ENCODE measurements at regions not wholly inside any gene's neighbourhood (a gene's known extent, or its start where the extent isn't known, plus 50 kb on each side); places are given as distances from the start of the nearest gene placed in this dataset.

GRCh38 chr17:21535686-21536375 is 156.5 kb upstream of the KCNJ18 start:
- TF ChIP-seq, protein P1, sequence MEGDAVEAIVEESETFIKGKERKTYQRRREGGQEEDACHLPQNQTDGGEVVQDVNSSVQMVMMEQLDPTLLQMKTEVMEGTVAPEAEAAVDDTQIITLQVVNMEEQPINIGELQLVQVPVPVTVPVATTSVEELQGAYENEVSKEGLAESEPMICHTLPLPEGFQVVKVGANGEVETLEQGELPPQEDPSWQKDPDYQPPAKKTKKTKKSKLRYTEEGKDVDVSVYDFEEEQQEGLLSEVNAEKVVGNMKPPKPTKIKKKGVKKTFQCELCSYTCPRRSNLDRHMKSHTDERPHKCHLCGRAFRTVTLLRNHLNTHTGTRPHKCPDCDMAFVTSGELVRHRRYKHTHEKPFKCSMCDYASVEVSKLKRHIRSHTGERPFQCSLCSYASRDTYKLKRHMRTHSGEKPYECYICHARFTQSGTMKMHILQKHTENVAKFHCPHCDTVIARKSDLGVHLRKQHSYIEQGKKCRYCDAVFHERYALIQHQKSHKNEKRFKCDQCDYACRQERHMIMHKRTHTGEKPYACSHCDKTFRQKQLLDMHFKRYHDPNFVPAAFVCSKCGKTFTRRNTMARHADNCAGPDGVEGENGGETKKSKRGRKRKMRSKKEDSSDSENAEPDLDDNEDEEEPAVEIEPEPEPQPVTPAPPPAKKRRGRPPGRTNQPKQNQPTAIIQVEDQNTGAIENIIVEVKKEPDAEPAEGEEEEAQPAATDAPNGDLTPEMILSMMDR (IDR thresholded peaks at IDR 0.05; ENCODE audit: insufficient read depth, low read length, poor library complexity, severe bottlenecking) = no peak
- no peak overlapping the region for H3K4me3 ChIP-seq (replicated peaks; ENCODE audit: low read depth, low read length)
- H3K36me3 ChIP-seq (ENCODE audit: control insufficient read depth, insufficient read depth, low read length) = no peaks in the 10 kb centered on the region
- DNase-seq (ENCODE audit: extremely low read depth, insufficient read length) = no peak
- H3K27me3 ChIP-seq (replicated peaks; ENCODE audit: control insufficient read depth, insufficient read depth, low read length) = no peaks in the 10 kb centered on the region; the same call in 1 of the 2 replicates

GRCh38 chr17:21537302-21537701 is 155.0 kb upstream of the KCNJ18 start:
- TF ChIP-seq, protein P1 (IDR thresholded peaks at IDR 0.05; ENCODE audit: insufficient read depth, low read length, poor library complexity, severe bottlenecking) = no peak
- no peaks in the 10 kb centered on the region for H3K36me3 ChIP-seq (ENCODE audit: control insufficient read depth, insufficient read depth, low read length)
- DNase-seq (ENCODE audit: extremely low read depth, insufficient read length) = no peak

GRCh38 chr17:21538615-21539014 is 153.7 kb upstream of the KCNJ18 start:
- no peak for DNase-seq (ENCODE audit: extremely low read depth, insufficient read length)
- no peaks in the 10 kb centered on the region for H3K27me3 ChIP-seq (replicated peaks; ENCODE audit: control insufficient read depth, insufficient read depth, low read length)
- H3K36me3 ChIP-seq (ENCODE audit: control insufficient read depth, insufficient read depth, low read length) = no peaks in the 10 kb centered on the region
- no peak overlapping the region for H3K4me3 ChIP-seq (replicated peaks; ENCODE audit: low read depth, low read length)
- TF ChIP-seq, protein P1 (IDR thresholded peaks at IDR 0.05; ENCODE audit: insufficient read depth, low read length, poor library complexity, severe bottlenecking) = no peak

More at GRCh38 chr17:21537302-21537701, 155.0 kb upstream of the KCNJ18 start:
- Histone ChIP-seq H3K4me3 (replicated peaks; ENCODE audit: low read depth, low read length) (no peak overlapping the region), H3K27me3 (replicated peaks; ENCODE audit: control insufficient read depth, insufficient read depth, low read length) (no peaks in the 10 kb centered on the region)

DNA sequence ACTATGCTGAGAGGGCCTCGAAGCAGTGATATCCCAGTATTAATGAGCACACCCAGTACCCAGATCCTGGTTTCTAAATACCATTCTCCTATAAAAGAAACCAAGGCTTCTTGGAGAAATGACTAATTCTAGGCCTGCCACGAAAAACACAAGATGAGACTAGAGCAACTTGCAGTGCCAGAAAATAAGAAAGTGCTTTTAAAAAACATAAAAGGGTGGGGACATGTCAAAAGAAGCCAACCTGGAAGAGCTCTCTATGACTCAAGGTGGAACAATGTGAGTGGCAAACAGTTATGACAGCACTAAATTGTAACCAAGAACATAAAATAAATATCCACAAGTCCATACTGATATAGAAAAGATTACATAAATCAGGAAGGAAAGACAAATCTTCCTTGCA is 153.2 kb upstream of the KCNJ18 start:
- Histone ChIP-seq H3K27me3 (replicated peaks; ENCODE audit: control insufficient read depth, insufficient read depth, low read length) (no peaks in the 10 kb centered on the region), H3K4me3 (replicated peaks; ENCODE audit: low read depth, low read length) (no peak overlapping the region), H3K36me3 (ENCODE audit: control insufficient read depth, insufficient read depth, low read length) (no peaks in the 10 kb centered on the region)
- no peak for DNase-seq (ENCODE audit: extremely low read depth, insufficient read length)
- TF ChIP-seq, protein P1 (IDR thresholded peaks at IDR 0.05; ENCODE audit: insufficient read depth, low read length, poor library complexity, severe bottlenecking) = no peak

DNA sequence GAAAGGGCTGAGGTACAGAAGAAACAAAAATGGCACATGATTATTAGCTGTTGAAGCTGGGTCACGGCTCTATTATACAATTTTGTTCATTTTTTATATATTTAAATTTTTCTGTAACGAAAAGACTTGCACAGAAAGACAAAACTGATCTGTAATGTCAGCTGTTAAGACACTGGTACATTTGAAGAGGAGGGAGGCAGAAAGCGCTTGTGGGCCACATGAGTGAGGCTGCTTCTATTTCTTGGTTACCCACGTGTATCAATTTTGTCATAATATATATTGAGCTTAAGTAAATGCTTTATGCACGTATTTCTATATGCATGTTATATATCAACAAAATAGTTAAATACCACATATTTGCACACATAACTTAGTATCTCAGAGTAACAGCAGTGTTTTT is 151.8 kb upstream of the KCNJ18 start:
- no peaks in the 10 kb centered on the region for H3K27me3 ChIP-seq (replicated peaks; ENCODE audit: control insufficient read depth, insufficient read depth, low read length)
- no peak overlapping the region for H3K4me3 ChIP-seq (replicated peaks; ENCODE audit: low read depth, low read length)
- H3K36me3 ChIP-seq (ENCODE audit: control insufficient read depth, insufficient read depth, low read length) = no peaks in the 10 kb centered on the region
- TF ChIP-seq, protein P1 (IDR thresholded peaks at IDR 0.05; ENCODE audit: insufficient read depth, low read length, poor library complexity, severe bottlenecking) = no peak
- no peak for DNase-seq (ENCODE audit: extremely low read depth, insufficient read length)

DNA sequence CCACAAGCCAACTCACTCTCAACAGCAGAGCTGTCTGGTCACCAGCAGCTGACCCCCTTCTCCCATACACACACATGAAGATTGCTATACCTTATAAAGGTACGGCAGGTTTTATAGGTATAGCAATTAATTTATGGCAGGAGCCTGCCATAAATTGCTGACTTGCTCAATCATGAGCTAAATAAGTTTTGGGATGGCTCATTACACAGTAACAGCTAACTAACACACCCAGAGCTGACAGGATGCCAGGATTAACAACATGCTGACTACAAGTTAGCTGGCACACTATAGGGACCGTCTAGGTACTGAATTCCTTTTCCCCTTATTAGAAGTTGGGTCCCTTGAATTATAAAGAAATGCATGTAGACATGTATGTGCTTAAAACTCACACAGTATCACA is 150.3 kb upstream of the KCNJ18 start:
- TF ChIP-seq, protein P1 (IDR thresholded peaks at IDR 0.05; ENCODE audit: insufficient read depth, low read length, poor library complexity, severe bottlenecking) = no peak
- Histone ChIP-seq H3K27me3 (replicated peaks; ENCODE audit: control insufficient read depth, insufficient read depth, low read length) (no peaks in the 10 kb centered on the region), H3K4me3 (replicated peaks; ENCODE audit: low read depth, low read length) (no peak overlapping the region), H3K36me3 (ENCODE audit: control insufficient read depth, insufficient read depth, low read length) (no peaks in the 10 kb centered on the region)
- no peak for DNase-seq (ENCODE audit: extremely low read depth, insufficient read length)
